ENCODE measurements at regions not wholly inside any gene's neighbourhood (a gene's known extent, or its start where the extent isn't known, plus 50 kb on each side); places are given as distances from the start of the nearest gene placed in this dataset.
A peak's percentile ranks its signal among the peaks of the same experiment; 100 is the strongest.

- no peak for DNase-seq
- H3K27ac ChIP-seq, result no peak overlapping the region
- no peak overlapping the region for H3K4me3 ChIP-seq
- no peaks in the 10 kb centered on the region for H3K9me2 ChIP-seq (ENCODE audit: insufficient read depth)
- no peak overlapping the region for H3K9ac ChIP-seq
- H3K36me3 ChIP-seq (ENCODE audit: low read depth), result no peaks in the 10 kb centered on the region
- in situ Hi-C loops (cut with MboI), result no loop called here
- no peaks in the 10 kb centered on the region for H3K9me3 ChIP-seq (ENCODE audit: low read depth)
- no peaks in the 10 kb centered on the region for H3K27me3 ChIP-seq (replicated peaks; ENCODE audit: insufficient read depth)
- H3F3A ChIP-seq (ENCODE audit: insufficient read depth), result no peaks in the 10 kb centered on the region
- WGBS, 2 experiments (ENCODE audit: low coverage in 1 of 2, low lambda C conversion rate in 2 of 2, missing lambda C conversion rate in 2 of 2), result 43 to 45% methylated on average over 15 of the region's 15 CpGs
- H3K4me1 ChIP-seq (ENCODE audit: insufficient read depth), result no peaks in the 10 kb centered on the region
- no peak overlapping the region for H3K4me2 ChIP-seq (ENCODE audit: unreplicated experiment)
- TF ChIP-seq EZH2 (IDR thresholded peaks at IDR 0.05; ENCODE audit: insufficient read depth, poor library complexity, severe bottlenecking), result no peak
- no peak for TF ChIP-seq EZH2phosphoT487 (IDR thresholded peaks at IDR 0.05; ENCODE audit: insufficient read depth, low read depth)
- H2AFZ ChIP-seq, result no peak overlapping the region
- H4K20me1 ChIP-seq (ENCODE audit: insufficient read depth), result no peaks in the 10 kb centered on the region
- no peaks in the 10 kb centered on the region for H3K79me2 ChIP-seq (ENCODE audit: insufficient read depth)
Measured at GRCh38 chr5:3341446-3342240, 254.0 kb upstream of the IRX1 start.

- no peaks in the 10 kb centered on the region for H3K27me3 ChIP-seq (replicated peaks; ENCODE audit: insufficient read depth)
- no peak overlapping the region for H3K4me3 ChIP-seq
- H3K4me2 ChIP-seq (ENCODE audit: unreplicated experiment), result no peak overlapping the region
- no peaks in the 10 kb centered on the region for H4K20me1 ChIP-seq (ENCODE audit: insufficient read depth)
- no peaks in the 10 kb centered on the region for H3K4me1 ChIP-seq (ENCODE audit: insufficient read depth)
- no peak overlapping the region for H3K27ac ChIP-seq
- no peaks in the 10 kb centered on the region for H3F3A ChIP-seq (ENCODE audit: insufficient read depth)
- H3K9me2 ChIP-seq (ENCODE audit: insufficient read depth), result no peaks in the 10 kb centered on the region
- no peak for TF ChIP-seq EZH2 (IDR thresholded peaks at IDR 0.05; ENCODE audit: insufficient read depth, poor library complexity, severe bottlenecking)
- TF ChIP-seq EZH2phosphoT487 (IDR thresholded peaks at IDR 0.05; ENCODE audit: insufficient read depth, low read depth), result no peak
- H3K9ac ChIP-seq, result no peak overlapping the region
- in situ Hi-C loops (cut with MboI), result no loop called here
- no peaks in the 10 kb centered on the region for H3K79me2 ChIP-seq (ENCODE audit: insufficient read depth)
- H3K36me3 ChIP-seq (ENCODE audit: low read depth), result no peaks in the 10 kb centered on the region
- no peak for DNase-seq
- H3K9me3 ChIP-seq (ENCODE audit: low read depth), result no peaks in the 10 kb centered on the region
- no peak overlapping the region for H2AFZ ChIP-seq
- 61 to 65% methylated on average over 12 of the region's 12 CpGs for WGBS, 2 experiments (ENCODE audit: low coverage in 1 of 2, low lambda C conversion rate in 2 of 2, missing lambda C conversion rate in 2 of 2)
Measured at GRCh38 chr5:3340471-3340870, 255.2 kb upstream of the IRX1 start.

GRCh38 chr5:3339798-3340115 lies 255.9 kb upstream of the IRX1 start:
- Histone ChIP-seq H3K9me2 (ENCODE audit: insufficient read depth) (no peaks in the 10 kb centered on the region), H2AFZ (no peak overlapping the region), H3K4me3 (no peak overlapping the region), H3F3A (ENCODE audit: insufficient read depth) (no peaks in the 10 kb centered on the region), H3K4me1 (ENCODE audit: insufficient read depth) (no peaks in the 10 kb centered on the region), H3K36me3 (ENCODE audit: low read depth) (no peaks in the 10 kb centered on the region), H3K9me3 (ENCODE audit: low read depth) (no peaks in the 10 kb centered on the region), H4K20me1 (ENCODE audit: insufficient read depth) (no peaks in the 10 kb centered on the region), H3K9ac (no peak overlapping the region), H3K4me2 (ENCODE audit: unreplicated experiment) (no peak overlapping the region), H3K27me3 (replicated peaks; ENCODE audit: insufficient read depth) (no peaks in the 10 kb centered on the region), H3K79me2 (ENCODE audit: insufficient read depth) (no peaks in the 10 kb centered on the region), H3K27ac (no peak overlapping the region)
- WGBS, 2 experiments (ENCODE audit: low coverage in 1 of 2, low lambda C conversion rate in 2 of 2, missing lambda C conversion rate in 2 of 2), result 3 to 5% methylated on average over 9 to 10 of the region's 10 CpGs
- TF ChIP-seq EZH2 (IDR thresholded peaks at IDR 0.05; ENCODE audit: insufficient read depth, poor library complexity, severe bottlenecking) (no peak), EZH2phosphoT487 (IDR thresholded peaks at IDR 0.05; ENCODE audit: insufficient read depth, low read depth) (no peak)
- DNase-seq, result peak; percentile 37
- in situ Hi-C loops (cut with MboI), result no loop called here

- 46 to 47% methylated on average over 23 of the region's 23 CpGs for WGBS, 2 experiments (ENCODE audit: low coverage in 1 of 2, low lambda C conversion rate in 2 of 2, missing lambda C conversion rate in 2 of 2)
- Histone ChIP-seq H3F3A (ENCODE audit: insufficient read depth) (no peaks in the 10 kb centered on the region), H2AFZ (no peak overlapping the region), H3K27me3 (replicated peaks; ENCODE audit: insufficient read depth) (no peaks in the 10 kb centered on the region), H3K9me2 (ENCODE audit: insufficient read depth) (no peaks in the 10 kb centered on the region), H3K79me2 (ENCODE audit: insufficient read depth) (no peaks in the 10 kb centered on the region), H3K4me2 (ENCODE audit: unreplicated experiment) (no peak overlapping the region), H3K4me3 (no peak overlapping the region), H3K4me1 (ENCODE audit: insufficient read depth) (no peaks in the 10 kb centered on the region), H3K9me3 (ENCODE audit: low read depth) (no peaks in the 10 kb centered on the region), H3K9ac (no peak overlapping the region), H3K36me3 (ENCODE audit: low read depth) (no peaks in the 10 kb centered on the region), H4K20me1 (ENCODE audit: insufficient read depth) (no peaks in the 10 kb centered on the region), H3K27ac (no peak overlapping the region)
- DNase-seq, result peak; percentile 62
- in situ Hi-C loops (cut with MboI), result no loop called here
- TF ChIP-seq EZH2 (IDR thresholded peaks at IDR 0.05; ENCODE audit: insufficient read depth, poor library complexity, severe bottlenecking) (no peak), EZH2phosphoT487 (IDR thresholded peaks at IDR 0.05; ENCODE audit: insufficient read depth, low read depth) (no peak)
Measured at GRCh38 chr5:3339092-3339797, 256.4 kb upstream of the IRX1 start.

Measured in GM23248 (cell line).